Tongue (tissue), 1 donor: ENCODE measurements at regions not wholly inside any gene's neighbourhood (a gene's known extent, or its start where the extent isn't known, plus 50 kb on each side); places are given as distances from the start of the nearest gene placed in this dataset.
A peak's percentile ranks its signal among the peaks of the same experiment; 100 is the strongest.
"Not testable (repeated sequence)": the region's sequence is repeated elsewhere in the genome, so short reads cannot be mapped to it uniquely, and the experiment has no call there.

Experiments
- DNase-seq: peaks from one replicate; pipeline ENCODE4 v3.0.0-alpha.2; 2015

DNA sequence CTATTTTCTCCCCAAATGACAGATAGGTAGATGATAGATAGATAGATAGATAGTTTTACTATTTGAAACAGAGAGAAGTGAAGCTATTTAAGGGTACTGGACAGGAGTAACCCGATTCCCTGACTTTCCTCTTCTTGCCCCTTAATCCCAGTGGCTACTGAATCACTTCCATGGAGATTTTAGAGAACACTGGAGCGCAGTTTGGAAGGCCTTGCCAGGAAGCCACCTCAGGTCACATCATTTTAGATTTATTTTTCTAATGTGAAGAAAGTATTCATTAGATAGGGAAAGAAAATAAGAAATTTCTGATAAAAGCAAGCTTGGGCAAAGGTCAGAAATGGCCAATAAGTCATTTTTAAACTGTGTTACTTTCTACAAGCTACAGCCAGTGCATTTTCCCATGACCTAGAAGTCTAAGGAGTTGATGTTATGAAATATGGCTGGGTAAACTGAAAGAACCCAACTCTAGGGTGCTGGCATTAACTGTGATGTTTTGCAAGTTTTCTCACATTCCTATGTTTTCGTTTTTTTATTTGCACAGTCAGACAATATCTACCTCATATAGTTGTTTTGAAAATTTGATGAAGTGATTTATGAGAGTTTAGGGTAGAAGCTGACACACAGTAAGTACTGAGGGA lies 544.7 kb upstream of the PTGER4 start:
- DNase-seq = no peak

DNA sequence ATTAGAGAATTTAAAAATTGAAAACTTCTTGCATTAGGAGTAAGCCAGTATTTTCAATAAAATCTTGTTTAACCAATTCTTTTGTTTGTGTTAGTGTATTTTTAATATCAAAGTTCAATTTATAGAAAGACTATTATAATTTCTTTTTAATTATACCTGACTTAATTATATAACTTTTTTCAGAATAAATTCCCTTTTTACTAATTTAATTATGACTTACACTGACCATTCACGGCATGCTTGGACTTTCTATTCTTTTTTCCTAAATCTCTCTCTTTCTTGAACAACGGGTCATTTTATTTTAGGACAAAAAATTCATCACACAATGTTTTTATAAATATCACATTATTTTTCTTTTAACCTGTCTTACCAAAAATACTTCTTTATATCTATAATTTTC lies 555.3 kb upstream of the PTGER4 start:
- DNase-seq = no peak

DNA sequence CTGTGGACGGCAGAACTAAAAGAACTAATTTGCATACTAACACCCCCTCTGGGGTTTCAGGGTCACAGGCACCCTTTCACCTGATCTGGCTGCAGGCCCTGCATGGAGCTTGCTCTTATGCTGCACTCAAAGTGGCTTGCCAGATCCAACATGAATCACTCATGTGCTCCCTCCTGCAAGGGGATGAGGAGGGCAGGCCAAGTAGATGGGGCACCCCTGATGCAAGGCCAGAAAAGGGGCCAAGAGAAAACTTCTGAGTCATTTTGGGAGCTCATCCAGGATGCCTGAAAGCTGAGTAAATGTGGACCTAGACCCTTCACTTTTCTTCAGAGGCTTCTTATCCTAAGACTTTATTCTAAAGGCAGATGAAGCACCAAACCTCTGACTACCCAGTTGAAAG lies 558.5 kb upstream of the PTGER4 start:
- DNase-seq = no peak

DNA sequence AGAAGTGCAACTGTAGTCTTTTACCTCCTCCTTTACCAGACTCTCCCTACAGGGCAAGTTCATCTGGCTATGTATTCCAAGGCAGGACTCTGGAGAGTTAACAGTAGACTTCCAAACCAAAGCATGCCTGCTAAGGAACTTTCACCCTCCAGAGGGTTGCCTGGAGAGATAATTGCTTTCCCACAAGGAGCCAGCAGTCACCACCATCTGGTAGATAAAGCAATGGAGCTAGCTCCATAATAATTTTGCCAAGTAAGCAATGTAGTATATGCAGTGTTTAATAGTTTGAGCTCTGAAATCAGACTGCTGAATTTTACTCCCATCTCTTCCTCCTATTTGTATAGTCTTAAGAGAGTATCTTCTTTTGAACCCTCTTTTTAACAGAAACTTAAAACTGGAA lies 566.8 kb upstream of the PTGER4 start:
- no peak for DNase-seq

DNA sequence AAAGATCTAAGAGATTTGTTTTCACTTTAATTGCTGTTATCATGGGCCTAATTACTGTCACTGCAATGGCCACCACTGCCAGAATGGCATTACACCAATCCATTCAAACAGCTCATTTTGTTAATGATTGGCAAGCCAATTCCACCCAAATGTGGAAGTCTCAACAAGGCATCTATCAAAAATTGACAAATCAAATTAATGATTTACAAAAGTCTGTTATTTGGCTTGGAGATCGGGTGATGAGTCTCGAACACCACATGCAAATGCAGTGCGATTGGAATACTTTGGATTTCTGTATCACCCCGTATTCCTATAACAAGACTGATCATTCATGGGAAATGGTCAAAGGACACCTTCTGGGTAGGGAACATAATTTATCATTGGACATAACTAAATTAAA lies 568.7 kb upstream of the PTGER4 start:
- DNase-seq = not testable (repeated sequence)

DNA sequence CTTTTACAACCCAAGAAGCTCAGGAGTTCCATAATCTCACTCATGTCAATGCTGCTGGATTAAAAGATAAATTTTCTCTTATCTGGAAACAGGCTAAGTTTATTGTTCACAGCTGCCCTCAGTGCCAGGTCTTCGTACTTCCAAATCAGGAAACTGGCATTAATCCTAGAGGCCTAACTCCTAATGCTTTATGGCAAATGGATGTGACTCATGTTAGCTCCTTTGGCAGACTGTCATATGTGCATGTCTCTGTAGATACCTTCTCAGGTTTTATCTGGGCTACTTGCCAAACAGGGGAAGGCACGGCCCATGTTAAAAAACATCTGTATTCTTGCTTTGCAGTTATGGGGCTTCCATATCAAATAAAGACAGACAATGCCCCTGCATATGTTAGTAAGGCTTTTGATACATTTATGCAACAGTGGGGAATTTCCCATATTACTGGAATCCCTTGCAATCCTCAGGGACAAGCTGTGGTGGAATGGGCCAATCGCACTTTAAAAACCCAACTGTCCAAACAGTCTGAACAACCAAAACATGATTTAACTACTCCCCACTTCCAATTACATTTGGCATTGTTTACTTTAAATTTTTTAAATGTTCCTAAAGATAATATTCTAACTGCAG lies 570.8 kb upstream of the PTGER4 start:
- DNase-seq = peak; percentile 53

DNA sequence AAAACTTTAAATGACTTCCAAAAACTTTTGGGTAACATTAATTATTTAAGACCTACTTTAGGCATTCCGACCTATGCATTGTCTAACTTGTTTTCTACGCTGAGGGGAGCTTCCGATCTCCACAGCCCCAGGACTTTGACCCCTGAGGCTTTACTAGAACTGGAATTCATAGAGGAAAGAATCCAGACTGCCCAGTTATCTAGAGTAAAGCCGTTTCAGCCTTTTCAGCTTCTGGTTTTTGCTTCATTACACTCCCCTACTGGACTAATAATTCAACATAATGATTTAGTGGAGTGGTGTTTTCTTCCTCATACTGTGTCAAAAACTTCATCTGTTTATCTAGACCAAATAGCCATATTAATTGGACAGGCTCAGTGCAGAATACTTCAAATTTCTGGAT lies 571.9 kb upstream of the PTGER4 start:
- DNase-seq = peak; percentile 5

DNA sequence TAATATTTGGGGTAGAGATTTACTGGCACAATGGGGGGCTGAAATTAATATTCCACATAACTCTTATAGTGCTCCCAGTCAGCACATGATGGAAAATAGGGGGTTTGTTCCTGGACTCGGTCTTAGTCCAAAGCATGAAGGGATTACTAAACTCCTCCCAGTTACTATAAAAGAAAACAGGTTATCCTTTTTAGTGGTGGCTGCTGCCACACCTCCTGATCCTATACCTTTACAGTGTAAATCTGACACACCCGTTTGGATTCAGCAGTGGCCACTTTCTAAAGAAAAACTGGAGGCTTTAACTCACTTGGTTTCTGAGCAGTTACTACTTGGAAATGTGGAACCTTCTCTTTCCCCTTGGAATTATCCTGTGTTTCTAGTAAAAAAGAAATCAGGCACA lies 572.9 kb upstream of the PTGER4 start:
- no peak for DNase-seq

DNA sequence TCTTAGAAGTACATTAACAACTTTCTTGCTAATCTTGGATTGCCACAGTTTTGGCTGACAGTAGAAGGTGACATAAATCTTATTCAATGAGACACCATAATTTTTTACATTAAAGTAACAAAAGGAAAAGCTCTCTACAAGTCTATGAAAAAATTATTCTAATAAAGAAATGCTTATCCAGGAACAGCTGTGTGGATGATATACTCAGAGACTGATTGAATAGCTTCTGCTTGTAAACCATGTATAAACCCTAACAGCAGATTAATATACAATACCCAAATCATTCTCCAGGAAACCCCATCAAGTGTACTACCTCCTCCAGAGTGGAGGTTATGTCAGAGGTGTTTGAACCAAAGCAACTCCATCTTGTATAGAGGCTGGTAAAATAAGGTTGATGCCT lies 581.4 kb upstream of the PTGER4 start:
- DNase-seq = no peak

DNA sequence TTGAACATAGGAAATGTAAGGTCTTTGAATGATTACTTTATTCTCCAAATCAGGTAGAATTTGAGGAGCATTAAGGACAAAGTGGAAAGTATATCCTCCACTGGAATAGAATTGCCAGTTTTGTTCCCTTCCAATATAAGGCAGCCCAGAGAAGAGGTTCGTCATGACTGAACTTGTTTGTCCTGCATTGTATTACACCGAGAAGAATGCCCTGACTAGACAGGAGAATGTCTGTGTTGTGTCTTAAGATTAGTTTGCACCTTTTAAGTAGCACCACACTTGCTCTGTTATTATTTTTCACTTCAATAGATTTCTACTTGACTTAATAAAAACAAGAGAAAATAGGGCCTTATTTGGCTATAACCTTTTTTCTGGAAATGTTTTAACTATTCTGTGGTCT lies 586.2 kb upstream of the PTGER4 start:
- DNase-seq = no peak

DNA sequence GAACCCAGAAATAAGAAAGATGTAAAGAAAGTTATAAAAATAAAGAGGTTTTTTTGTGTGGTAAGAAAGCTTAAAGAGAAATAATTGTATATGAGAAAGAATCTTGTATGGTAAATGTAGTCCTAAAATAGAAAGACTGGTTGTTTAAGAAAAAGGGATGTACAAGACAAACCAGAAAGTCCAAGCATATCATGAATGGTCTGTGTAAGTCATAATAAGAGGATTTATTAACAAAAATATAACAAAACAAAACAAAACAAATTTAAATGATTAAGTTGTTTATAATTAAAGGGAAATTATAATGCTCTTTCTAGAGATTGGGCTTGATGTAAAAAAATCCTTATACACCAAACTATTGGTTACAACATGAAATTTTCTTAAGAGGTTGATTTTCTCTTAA lies 590.4 kb upstream of the PTGER4 start:
- DNase-seq = no peak

DNA sequence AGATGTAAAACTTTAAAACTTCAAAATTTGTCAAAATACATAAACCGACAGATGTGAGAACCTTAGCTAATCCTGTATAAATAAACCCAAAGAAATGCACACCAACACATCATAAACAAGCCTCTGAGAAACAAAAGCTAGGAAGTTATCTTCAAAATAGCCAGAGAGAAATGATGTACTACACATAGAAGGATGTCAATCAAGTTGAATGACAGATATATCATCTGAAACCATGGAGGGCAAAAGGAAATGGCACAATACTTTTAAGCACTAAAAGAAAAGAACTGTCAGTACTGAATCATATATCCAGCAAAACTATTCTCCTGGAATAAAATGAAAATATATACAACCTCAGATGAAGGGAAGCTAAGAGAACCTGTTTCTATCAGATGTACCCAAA lies 595.1 kb upstream of the PTGER4 start:
- DNase-seq = no peak

DNA sequence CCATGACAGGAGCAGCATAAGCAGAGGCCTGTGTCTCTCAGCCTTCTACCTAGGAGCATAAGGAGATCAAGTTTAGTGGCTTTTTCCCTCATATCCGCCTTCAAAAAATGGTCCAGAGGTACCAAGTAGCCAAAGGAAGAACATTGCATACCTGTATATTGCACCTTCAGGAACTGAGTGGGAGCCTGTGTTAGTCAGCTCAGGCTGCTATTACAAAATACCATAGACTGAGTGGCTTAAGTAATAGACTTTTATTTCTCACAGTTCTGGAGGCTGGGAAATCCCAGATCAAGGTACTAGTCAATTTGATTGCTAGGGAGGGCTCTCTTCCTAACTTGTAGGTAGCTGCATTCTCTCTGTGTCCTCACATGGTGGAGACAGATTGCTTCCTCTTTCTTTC lies 597.4 kb upstream of the PTGER4 start:
- no peak for DNase-seq

DNA sequence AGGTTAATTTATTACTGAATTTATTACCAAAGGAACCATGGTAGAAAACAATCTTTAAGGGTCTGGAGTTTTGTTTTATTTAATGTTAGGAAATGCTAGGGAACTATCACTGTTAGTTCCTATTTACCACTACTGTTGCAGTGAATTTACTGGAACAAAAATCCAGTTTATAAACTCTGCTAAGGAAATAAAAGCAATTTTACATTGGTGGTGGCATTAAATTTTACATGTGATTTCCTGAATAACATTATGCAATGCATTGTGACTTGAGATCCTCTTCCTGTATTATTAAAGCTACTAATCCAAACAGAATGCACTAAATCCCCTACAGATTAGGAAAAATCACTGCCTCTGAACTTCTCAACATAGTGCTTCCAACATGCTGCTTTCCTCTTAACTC lies 599.5 kb upstream of the PTGER4 start:
- no peak for DNase-seq

DNA sequence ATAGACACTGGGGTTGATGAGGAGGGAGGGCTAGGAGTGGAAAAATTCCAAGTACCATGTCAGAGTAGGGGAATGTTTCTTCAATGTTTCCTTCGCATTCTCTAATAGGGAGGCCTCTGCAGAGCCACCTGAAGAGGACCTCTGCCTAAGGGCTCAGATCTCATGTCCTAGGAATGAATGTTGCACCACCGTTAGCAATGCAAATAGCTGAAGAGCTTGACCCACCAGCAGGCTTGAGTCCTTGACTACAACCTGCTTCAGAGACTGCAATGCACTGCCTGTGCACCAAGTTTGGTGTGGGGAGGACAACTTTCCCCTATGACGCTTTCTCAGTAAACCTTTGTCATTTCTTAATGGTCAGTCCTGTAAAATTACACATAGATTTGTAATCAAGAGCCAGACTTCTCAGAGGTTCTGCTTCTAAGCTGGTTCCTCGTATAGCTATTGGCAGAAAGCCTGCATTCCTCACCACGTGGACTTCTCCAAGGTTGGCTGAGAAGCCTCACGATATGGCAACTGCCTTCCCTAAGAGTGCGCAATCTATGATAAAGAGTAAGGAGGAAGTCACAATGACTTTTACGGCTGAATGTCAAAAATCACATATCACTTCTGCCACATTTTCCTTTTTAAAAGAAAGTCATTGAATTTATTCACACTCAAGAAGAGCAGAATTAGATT lies 600.7 kb upstream of the PTGER4 start:
- no peak for DNase-seq

DNA sequence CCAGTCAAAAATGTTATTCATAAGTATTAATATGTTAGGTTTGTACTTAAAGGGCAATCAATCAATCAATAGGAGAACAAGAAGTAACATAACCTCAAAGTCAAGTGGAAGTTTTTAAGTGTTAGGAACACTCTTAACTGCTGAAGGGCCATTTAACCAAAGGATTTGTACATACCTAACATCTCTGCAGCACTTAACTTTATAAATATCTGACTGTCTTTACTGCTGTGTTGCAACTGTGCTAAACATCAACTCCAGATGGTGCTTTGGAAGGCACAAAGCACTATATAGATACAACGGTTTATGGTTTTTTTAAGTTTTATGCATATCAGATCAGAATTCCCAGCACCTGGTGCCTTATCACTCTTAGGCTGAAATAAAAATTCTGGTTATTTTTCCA lies 604.9 kb upstream of the PTGER4 start:
- no peak for DNase-seq

DNA sequence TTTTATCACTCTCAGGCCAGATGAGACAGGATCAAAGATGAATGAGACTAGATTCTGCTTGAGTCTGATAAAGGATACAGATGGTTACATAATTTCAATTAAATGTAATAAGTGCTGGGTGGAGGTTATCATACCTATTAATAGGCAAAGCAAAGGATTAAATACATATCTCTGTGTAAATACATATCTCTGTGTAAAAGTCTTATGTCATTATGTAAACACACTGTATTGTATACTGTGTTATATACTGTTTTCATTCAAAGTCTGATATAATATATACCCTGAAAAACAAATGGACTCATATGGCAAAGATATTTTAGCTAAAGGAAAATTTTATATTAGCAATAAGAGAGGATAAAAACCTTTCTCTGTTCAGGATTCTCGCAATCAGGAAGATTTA lies 605.8 kb upstream of the PTGER4 start:
- DNase-seq = no peak

DNA sequence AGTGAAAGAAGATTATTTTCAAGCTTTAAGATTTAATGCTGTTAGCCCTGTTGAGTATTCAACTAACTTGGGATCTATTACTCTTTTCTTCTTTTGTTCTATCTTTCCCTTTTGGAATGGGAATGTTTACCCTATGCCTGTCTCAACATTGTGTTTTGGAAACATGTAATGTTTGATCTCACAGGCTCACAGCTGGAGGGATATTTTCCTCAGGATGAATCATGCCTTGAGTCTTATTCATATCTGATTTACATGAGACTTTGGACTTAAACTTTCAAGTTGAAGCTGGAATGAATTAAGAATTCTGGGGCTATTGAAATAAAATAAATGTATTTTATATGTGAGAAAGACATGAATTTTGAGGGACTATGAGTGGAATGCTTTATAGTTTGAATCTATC lies 607.8 kb upstream of the PTGER4 start:
- no peak for DNase-seq

DNA sequence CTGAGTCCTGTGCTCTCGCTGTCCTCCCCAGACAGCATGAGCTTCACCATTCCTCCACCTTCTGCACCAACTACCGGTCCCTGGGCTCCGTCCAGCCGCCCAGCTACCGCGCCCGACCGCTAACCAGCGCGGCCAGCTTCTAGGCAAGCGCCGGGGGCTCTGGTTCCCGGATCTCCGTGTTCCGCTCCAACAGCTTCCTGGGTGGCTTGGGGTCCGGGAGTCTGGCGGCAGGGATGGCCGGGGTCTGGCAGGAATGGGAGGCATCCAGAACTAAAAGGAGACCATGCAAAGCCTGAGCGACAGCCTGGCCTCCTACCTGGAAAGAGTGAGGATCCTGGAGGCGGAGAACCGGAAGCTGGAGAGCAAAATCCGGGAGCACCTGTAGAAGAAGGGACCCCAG lies 613.1 kb upstream of the PTGER4 start:
- no peak for DNase-seq

DNA sequence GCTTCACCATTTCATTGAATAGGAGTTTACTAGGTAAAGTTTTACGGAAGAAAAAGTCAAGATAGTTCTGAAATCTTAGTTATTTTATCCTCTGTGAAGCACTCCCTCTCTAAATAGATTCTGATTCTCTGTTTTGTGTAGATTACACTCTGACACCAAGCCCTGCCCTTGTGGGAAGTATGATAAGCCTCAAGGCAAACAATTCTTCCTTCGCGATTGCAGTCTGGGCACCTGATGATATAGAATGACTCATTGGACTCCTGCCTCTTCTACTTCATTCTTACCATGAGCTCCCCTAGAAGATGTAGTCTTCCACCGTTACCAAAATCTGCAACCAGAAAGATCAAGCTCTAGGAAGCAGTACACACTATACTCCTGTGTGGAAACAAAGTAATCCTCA lies 626.9 kb upstream of the PTGER4 start:
- DNase-seq = no peak

DNA sequence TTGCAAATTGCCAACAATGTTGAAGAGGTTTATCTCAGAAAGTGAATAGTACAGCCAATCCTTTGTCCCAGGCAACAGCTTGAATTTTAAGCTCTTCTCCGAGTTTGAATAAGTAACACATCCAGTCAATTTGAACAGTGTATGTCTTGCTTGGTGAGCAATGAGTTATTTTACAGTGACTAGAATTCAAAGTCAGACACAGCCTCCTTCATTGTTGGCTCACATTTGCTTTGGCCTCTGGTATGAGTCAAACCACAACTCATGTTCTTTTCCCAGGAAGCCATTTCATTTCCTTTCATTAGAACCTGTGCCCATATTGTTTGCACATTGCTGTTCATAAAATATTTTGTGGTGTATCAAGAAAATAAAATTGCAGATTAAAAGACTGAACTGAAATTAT lies 622.0 kb upstream of the DAB2 start:
- DNase-seq = no peak

DNA sequence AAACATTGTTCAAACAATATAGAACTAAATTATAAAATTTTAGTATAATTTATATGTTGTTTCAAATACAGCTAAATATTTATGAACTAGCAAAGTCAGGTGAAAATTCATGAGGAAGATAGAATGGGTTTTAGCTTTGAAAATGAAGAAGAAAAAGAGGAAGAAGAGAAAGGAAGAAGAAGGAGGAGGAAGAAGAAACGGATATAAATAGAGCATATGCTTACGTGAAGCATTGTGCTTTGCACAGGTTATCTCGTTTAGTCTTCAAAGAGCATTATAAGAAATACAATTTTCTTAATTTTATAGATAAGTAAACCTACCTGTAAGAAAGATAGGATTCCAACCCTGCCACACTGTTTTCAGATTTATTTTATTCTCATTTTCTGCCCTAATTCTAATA lies 620.6 kb upstream of the DAB2 start:
- DNase-seq = no peak

DNA sequence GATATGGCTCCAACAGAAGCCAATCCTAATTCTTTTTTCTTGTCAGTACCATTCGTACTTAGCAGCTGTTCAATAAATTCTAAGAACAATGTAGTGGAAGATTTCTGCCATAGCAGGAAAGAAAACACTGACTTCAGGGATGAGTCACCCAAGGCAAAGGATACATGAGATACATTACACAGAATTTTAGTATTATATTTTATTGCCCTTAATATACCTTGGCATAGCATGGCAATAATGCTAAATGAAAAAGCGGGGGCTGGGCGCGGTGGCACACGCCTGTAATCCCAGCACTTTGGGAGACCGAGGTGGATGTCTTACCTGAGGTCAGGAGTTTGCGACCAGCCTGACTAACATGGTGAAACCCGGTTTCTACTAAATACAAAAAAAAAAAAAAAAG lies 619.1 kb upstream of the DAB2 start:
- DNase-seq = no peak

DNA sequence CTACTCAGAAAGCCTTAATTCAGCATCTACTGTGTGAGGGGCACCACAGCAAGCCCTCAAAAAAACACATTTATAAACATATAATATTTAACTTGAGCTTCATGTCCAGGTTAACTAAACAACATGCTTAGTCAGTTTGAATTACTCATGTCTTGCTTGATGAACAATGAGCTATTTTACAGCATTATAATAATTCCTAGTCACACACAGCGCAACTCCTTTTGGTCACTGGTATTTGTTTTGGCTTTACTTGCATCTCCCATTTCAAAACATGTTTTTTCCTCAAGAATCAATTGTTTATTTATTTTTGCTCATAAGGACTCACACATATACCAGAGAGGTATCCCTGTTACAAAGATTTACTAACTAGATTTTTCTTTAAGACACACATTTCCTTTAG lies 616.7 kb upstream of the DAB2 start:
- DNase-seq = no peak
